ENCODE measurements at regions not wholly inside any gene's neighbourhood (a gene's known extent, or its start where the extent isn't known, plus 50 kb on each side); places are given as distances from the start of the nearest gene placed in this dataset.

DNA sequence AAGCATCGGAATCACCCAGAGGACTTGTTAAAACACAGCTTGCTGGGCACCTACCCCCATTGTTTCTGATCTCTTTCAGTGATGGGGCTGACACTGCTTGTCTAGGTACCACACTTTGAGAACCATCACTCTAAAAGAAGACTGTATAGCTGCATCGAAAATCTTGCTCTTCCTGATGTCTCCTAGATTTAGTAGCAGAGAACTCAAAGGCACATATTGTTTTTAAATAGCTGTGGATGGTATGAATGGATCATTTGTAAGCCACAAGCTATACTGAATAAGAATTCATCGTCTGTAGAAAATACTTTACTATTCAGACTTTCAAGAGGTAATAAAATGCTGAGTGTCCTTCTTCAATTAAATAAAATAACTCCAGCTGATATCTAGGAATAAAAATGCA lies 405.4 kb downstream of the ANKRD50 start:
- no peak for DNase-seq
- TF ChIP-seq, protein P1, sequence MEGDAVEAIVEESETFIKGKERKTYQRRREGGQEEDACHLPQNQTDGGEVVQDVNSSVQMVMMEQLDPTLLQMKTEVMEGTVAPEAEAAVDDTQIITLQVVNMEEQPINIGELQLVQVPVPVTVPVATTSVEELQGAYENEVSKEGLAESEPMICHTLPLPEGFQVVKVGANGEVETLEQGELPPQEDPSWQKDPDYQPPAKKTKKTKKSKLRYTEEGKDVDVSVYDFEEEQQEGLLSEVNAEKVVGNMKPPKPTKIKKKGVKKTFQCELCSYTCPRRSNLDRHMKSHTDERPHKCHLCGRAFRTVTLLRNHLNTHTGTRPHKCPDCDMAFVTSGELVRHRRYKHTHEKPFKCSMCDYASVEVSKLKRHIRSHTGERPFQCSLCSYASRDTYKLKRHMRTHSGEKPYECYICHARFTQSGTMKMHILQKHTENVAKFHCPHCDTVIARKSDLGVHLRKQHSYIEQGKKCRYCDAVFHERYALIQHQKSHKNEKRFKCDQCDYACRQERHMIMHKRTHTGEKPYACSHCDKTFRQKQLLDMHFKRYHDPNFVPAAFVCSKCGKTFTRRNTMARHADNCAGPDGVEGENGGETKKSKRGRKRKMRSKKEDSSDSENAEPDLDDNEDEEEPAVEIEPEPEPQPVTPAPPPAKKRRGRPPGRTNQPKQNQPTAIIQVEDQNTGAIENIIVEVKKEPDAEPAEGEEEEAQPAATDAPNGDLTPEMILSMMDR (IDR thresholded peaks at IDR 0.05; ENCODE audit: low read length): no peak
- TF ChIP-seq EZH2phosphoT487 (IDR thresholded peaks at IDR 0.05; ENCODE audit: low read length) (no peak), EZH2 (optimal IDR thresholded peaks at IDR 0.05; ENCODE audit: low read depth, low read length) (no peak)
- Histone ChIP-seq H3K27me3 (replicated peaks; ENCODE audit: insufficient read depth, low read length) (no peaks in the 10 kb centered on the region), H3F3A (ENCODE audit: insufficient read depth, low read length) (no peaks in the 10 kb centered on the region), H3K9me3 (replicated peaks; ENCODE audit: insufficient read depth, low read length) (no peaks in the 10 kb centered on the region), H4K20me1 (ENCODE audit: insufficient read depth, low read length) (no peaks in the 10 kb centered on the region), H3K9ac (ENCODE audit: low read length) (no peak overlapping the region), H3K36me3 (replicated peaks; ENCODE audit: insufficient read depth, low read length) (no peaks in the 10 kb centered on the region), H3K4me2 (ENCODE audit: low read depth, low read length) (no peak overlapping the region), H3K4me1 (ENCODE audit: low read length) (no peaks in the 10 kb centered on the region), H2AFZ (ENCODE audit: low read length) (no peak overlapping the region), H3K9me2 (replicated peaks; ENCODE audit: insufficient read depth, low read length) (no peaks in the 10 kb centered on the region), H3K27ac (ENCODE audit: low read length) (no peak overlapping the region), H3K79me2 (ENCODE audit: low read length) (no peaks in the 10 kb centered on the region), H3K4me3 (ENCODE audit: low read length) (no peak overlapping the region)

DNA sequence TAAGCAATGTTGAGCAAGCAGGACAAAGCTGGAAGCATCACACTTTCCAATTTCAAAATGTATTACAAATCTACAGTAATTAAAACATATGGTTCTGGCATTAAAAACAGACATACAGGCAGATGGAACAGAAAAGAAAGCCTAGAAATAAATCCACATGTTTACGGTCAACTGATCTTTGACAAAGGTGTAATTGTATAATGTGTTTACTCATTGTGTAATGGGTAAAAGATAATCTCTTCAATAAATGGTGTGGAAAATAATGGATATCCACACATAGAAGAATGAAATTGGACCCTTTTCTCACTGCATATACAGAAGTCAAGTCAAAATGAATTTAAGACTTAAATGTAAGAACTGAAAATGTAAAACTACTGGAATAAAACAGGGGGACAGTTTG lies 394.2 kb downstream of the ANKRD50 start:
- Histone ChIP-seq H3K79me2 (ENCODE audit: low read length) (no peaks in the 10 kb centered on the region), H3K4me2 (ENCODE audit: low read depth, low read length) (no peak overlapping the region), H2AFZ (ENCODE audit: low read length) (no peak overlapping the region), H3K4me1 (ENCODE audit: low read length) (no peaks in the 10 kb centered on the region), H3K27ac (ENCODE audit: low read length) (no peak overlapping the region), H3K9me2 (replicated peaks; ENCODE audit: insufficient read depth, low read length) (no peaks in the 10 kb centered on the region), H3F3A (ENCODE audit: insufficient read depth, low read length) (no peaks in the 10 kb centered on the region), H4K20me1 (ENCODE audit: insufficient read depth, low read length) (no peaks in the 10 kb centered on the region), H3K4me3 (ENCODE audit: low read length) (no peak overlapping the region), H3K27me3 (replicated peaks; ENCODE audit: insufficient read depth, low read length) (no peaks in the 10 kb centered on the region), H3K9ac (ENCODE audit: low read length) (no peak overlapping the region), H3K36me3 (replicated peaks; ENCODE audit: insufficient read depth, low read length) (no peaks in the 10 kb centered on the region), H3K9me3 (replicated peaks; ENCODE audit: insufficient read depth, low read length) (no peaks in the 10 kb centered on the region)
- no peak for DNase-seq
- TF ChIP-seq EZH2phosphoT487 (IDR thresholded peaks at IDR 0.05; ENCODE audit: low read length) (no peak), EZH2 (optimal IDR thresholded peaks at IDR 0.05; ENCODE audit: low read depth, low read length) (no peak)
- TF ChIP-seq, protein P1 (IDR thresholded peaks at IDR 0.05; ENCODE audit: low read length): no peak

- no peak for DNase-seq
- no peak overlapping the region for H3K4me2 ChIP-seq (ENCODE audit: low read depth, low read length)
- H3K9me3 ChIP-seq (replicated peaks; ENCODE audit: insufficient read depth, low read length): no peaks in the 10 kb centered on the region
- H3K27ac ChIP-seq (ENCODE audit: low read length): no peak overlapping the region
- no peaks in the 10 kb centered on the region for H4K20me1 ChIP-seq (ENCODE audit: insufficient read depth, low read length)
- H3K79me2 ChIP-seq (ENCODE audit: low read length): no peaks in the 10 kb centered on the region
- no peaks in the 10 kb centered on the region for H3F3A ChIP-seq (ENCODE audit: insufficient read depth, low read length)
- no peaks in the 10 kb centered on the region for H3K9me2 ChIP-seq (replicated peaks; ENCODE audit: insufficient read depth, low read length)
- TF ChIP-seq EZH2phosphoT487 (IDR thresholded peaks at IDR 0.05; ENCODE audit: low read length): no peak
- TF ChIP-seq EZH2 (optimal IDR thresholded peaks at IDR 0.05; ENCODE audit: low read depth, low read length): no peak
- TF ChIP-seq, protein P1 (IDR thresholded peaks at IDR 0.05; ENCODE audit: low read length): no peak
- H2AFZ ChIP-seq (ENCODE audit: low read length): no peak overlapping the region
- no peaks in the 10 kb centered on the region for H3K4me1 ChIP-seq (ENCODE audit: low read length)
- no peaks in the 10 kb centered on the region for H3K27me3 ChIP-seq (replicated peaks; ENCODE audit: insufficient read depth, low read length)
- H3K9ac ChIP-seq (ENCODE audit: low read length): no peak overlapping the region
- no peak overlapping the region for H3K4me3 ChIP-seq (ENCODE audit: low read length)
- no peaks in the 10 kb centered on the region for H3K36me3 ChIP-seq (replicated peaks; ENCODE audit: insufficient read depth, low read length)
Observed at GRCh38 chr4:124321364-124321763, 391.2 kb downstream of the ANKRD50 start.

Measured in MM.1S (cell line).